Astrocyte (in vitro differentiated cells and primary cell): ENCODE measurements at regions not wholly inside any gene's neighbourhood (a gene's known extent, or its start where the extent isn't known, plus 50 kb on each side); places are given as distances from the start of the nearest gene placed in this dataset.

Experiments
- DNase-seq: peaks from one replicate; pipeline ENCODE4 v3.0.0-alpha.2; 2010; ENCODE audit warnings: low read depth
- FAIRE-seq: peaks from 2 replicates; lab custom pipeline; 2011; peaks lifted over from hg19 to GRCh38; lab: Jason Lieb, UNC
- H2AFZ ChIP-seq: 2 replicates; pipeline ENCODE4 v1.6.0; 2012; ENCODE audit warnings: low read depth, low read length, inconsistent platforms
- H3K27ac ChIP-seq: 2 replicates; pipeline ENCODE4 v1.5.1; 2011; ENCODE audit warnings: low read depth, low read length, inconsistent platforms
- H3K27me3 ChIP-seq: 2 replicates; pipeline ENCODE4 v1.6.0; 2011; ENCODE audit warnings: low read length, inconsistent platforms; ENCODE audit not compliant: insufficient read depth
- H3K36me3 ChIP-seq: 2 replicates; pipeline ENCODE4 v1.5.1; 2011; ENCODE audit warnings: low read length, inconsistent platforms; ENCODE audit not compliant: insufficient read depth
- H3K4me1 ChIP-seq: 2 replicates; pipeline ENCODE4 v1.5.1; 2011; ENCODE audit warnings: low read length, inconsistent platforms; ENCODE audit not compliant: insufficient read depth
- H3K4me2 ChIP-seq: 2 replicates; pipeline ENCODE4 v1.6.0; 2012; ENCODE audit warnings: low read length, inconsistent platforms
- H3K4me3 ChIP-seq: 2 replicates; pipeline ENCODE4 v1.5.1; 2011; ENCODE audit warnings: low read depth, mild to moderate bottlenecking, low read length, inconsistent platforms; ENCODE audit not compliant: insufficient read depth
- H3K79me2 ChIP-seq: 2 replicates; pipeline ENCODE4 v1.6.0; 2012; ENCODE audit warnings: mild to moderate bottlenecking, low read length, inconsistent platforms; ENCODE audit not compliant: insufficient read depth
- H3K9ac ChIP-seq: 2 replicates; pipeline ENCODE4 v1.6.0; 2012; ENCODE audit warnings: mild to moderate bottlenecking, low read length, inconsistent platforms
- H3K9me3 ChIP-seq: 2 replicates; pipeline ENCODE4 v1.5.1; 2012; ENCODE audit warnings: low read depth, mild to moderate bottlenecking, low read length, inconsistent platforms; ENCODE audit not compliant: insufficient read depth
- H4K20me1 ChIP-seq: 2 replicates; pipeline ENCODE4 v1.6.0; 2012; ENCODE audit warnings: low read length, inconsistent platforms; ENCODE audit not compliant: insufficient read depth
- H3K27ac Mint-ChIP-seq: one replicate; pipeline ENCODE4 v1.8.0; 2021; ENCODE audit warnings: mild to moderate bottlenecking, mixed read lengths; ENCODE audit not compliant: unreplicated experiment
- H3K27me3 Mint-ChIP-seq: one replicate; pipeline ENCODE4 v1.8.0; 2021; ENCODE audit warnings: low read depth, mixed read lengths; ENCODE audit not compliant: unreplicated experiment
- H3K36me3 Mint-ChIP-seq: one replicate; pipeline ENCODE4 v1.8.0; 2021; ENCODE audit warnings: low read depth, mixed read lengths; ENCODE audit not compliant: unreplicated experiment
- H3K4me1 Mint-ChIP-seq: one replicate; pipeline ENCODE4 v1.8.0; 2021; ENCODE audit warnings: low read depth, mixed read lengths; ENCODE audit not compliant: unreplicated experiment
- H3K4me3 Mint-ChIP-seq: one replicate; pipeline ENCODE4 v1.8.0; 2021; ENCODE audit warnings: mild to moderate bottlenecking, moderate library complexity, mixed read lengths; ENCODE audit not compliant: unreplicated experiment
- H3K9me3 Mint-ChIP-seq: one replicate; pipeline ENCODE4 v1.8.0; 2021; ENCODE audit warnings: mild to moderate bottlenecking, mixed read lengths; ENCODE audit not compliant: unreplicated experiment
- EZH2 ChIP-seq: IDR thresholded peaks from 2 replicates; pipeline ENCODE4 v1.6.1; 2012; ENCODE audit warnings: mild to moderate bottlenecking, low read length, inconsistent platforms; ENCODE audit not compliant: insufficient read depth
- TF ChIP-seq, protein P1 (sequence below): IDR thresholded peaks from 2 replicates; pipeline ENCODE4 v1.5.1; 2011; ENCODE audit warnings: low read depth, mild to moderate bottlenecking, inconsistent platforms, low read length, moderate library complexity; ENCODE audit not compliant: insufficient read depth

DNA sequence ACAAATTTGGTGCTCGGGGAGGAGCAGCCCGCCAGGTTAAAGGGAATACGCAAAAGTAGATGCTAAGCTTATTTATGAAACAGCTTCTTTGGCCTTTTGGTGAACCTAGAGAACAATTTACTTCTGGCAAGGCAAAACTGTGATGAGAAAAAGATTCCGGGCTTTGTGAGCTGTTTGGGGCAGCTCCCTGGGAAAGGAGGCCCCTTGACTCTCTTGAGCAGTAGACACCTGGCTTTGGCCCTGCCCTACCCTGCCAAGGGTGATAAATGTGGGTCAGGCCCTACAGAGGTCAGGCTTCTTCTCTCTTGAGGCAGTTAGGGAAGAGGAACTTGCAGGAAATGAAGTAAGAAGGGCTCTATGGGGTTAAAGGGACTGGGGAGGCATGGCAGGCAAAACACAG is 509.6 kb downstream of the MID1IP1 start:
- FAIRE-seq, result no peak
- no peak for TF ChIP-seq EZH2
- TF ChIP-seq, protein P1, sequence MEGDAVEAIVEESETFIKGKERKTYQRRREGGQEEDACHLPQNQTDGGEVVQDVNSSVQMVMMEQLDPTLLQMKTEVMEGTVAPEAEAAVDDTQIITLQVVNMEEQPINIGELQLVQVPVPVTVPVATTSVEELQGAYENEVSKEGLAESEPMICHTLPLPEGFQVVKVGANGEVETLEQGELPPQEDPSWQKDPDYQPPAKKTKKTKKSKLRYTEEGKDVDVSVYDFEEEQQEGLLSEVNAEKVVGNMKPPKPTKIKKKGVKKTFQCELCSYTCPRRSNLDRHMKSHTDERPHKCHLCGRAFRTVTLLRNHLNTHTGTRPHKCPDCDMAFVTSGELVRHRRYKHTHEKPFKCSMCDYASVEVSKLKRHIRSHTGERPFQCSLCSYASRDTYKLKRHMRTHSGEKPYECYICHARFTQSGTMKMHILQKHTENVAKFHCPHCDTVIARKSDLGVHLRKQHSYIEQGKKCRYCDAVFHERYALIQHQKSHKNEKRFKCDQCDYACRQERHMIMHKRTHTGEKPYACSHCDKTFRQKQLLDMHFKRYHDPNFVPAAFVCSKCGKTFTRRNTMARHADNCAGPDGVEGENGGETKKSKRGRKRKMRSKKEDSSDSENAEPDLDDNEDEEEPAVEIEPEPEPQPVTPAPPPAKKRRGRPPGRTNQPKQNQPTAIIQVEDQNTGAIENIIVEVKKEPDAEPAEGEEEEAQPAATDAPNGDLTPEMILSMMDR, result no peak
- no peak overlapping the region for H3K27ac Mint-ChIP-seq

DNA sequence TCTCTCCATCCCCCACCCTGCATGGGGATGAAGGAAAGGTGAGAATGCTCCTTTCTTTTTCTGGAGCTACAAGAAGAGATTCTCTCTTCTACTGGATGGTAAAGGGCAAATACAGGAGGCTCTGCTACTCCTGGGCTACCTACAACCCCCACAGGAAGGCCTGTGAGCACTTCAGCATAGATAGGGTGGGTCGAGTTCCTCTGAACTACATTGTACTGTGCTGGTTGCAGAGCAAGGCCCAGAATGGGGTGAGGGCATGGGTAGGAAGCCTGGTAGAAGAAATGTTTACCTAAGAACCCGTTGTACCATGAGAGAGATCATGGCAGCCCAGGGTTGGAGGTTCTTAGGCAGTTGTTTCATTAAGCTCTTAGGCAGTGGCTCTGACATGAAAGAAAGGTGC is 510.4 kb downstream of the MID1IP1 start:
- peaks cover 1% of the 10 kb centered on the region for H3K9me3 Mint-ChIP-seq
- DNase-seq (no peak), FAIRE-seq (no peak)

More for the DNA sequence above, 509.6 kb downstream of the MID1IP1 start:
- no peak for DNase-seq
- H3K36me3 ChIP-seq, result no peaks in the 10 kb centered on the region
- Mint-ChIP-seq H3K9me3 (peaks cover 2% of the 10 kb centered on the region), H3K36me3 (no peaks in the 10 kb centered on the region), H3K4me1 (peaks cover 19% of the 10 kb centered on the region), H3K4me3 (no peak overlapping the region), H3K27me3 (peaks cover 31% of the 10 kb centered on the region)
- no peak overlapping the region for H3K4me3 ChIP-seq
- no peaks in the 10 kb centered on the region for H3K9me3 ChIP-seq
- no peak overlapping the region for H3K27ac ChIP-seq
- H3K79me2 ChIP-seq, result no peaks in the 10 kb centered on the region
- no peak overlapping the region for H2AFZ ChIP-seq
- H3K27me3 ChIP-seq, result peaks cover 2% of the 10 kb centered on the region
- no peak overlapping the region for H3K4me2 ChIP-seq
- peaks cover 16% of the 10 kb centered on the region for H3K4me1 ChIP-seq
- H3K9ac ChIP-seq, result no peak overlapping the region
- H4K20me1 ChIP-seq, result no peaks in the 10 kb centered on the region

DNA sequence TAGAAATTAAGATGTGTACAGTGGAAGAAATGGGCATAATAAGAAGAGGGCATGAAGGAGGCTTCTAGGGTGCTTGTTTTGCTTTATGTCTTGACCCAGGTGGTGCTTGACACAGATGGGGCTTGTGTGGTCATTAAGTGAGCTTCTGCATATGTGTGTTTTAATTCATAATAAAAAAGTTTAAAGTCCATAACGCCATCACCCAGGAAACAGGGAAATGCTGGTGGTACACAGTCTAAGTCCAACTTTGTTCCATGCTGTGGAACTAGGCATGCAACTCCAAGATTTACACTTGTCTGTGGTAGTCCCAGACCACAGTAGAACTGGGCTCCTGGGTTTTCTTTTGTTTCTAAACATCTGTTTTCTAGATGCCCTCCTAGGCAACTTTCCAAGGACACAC is 511.9 kb downstream of the MID1IP1 start:
- FAIRE-seq, result no peak
- peaks cover 36% of the 10 kb centered on the region for H3K27me3 Mint-ChIP-seq

More for the DNA sequence above, 510.4 kb downstream of the MID1IP1 start:
- H3K9me3 ChIP-seq, result no peaks in the 10 kb centered on the region
- H3K4me3 ChIP-seq, result no peak overlapping the region
- peaks cover 19% of the 10 kb centered on the region for H3K4me1 Mint-ChIP-seq
- H3K36me3 ChIP-seq, result no peaks in the 10 kb centered on the region
- H3K9ac ChIP-seq, result no peak overlapping the region
- TF ChIP-seq EZH2, result no peak
- TF ChIP-seq, protein P1, result no peak
- H3K79me2 ChIP-seq, result no peaks in the 10 kb centered on the region
- peaks cover 16% of the 10 kb centered on the region for H3K4me1 ChIP-seq
- no peak overlapping the region for H3K4me2 ChIP-seq
- H3K4me3 Mint-ChIP-seq, result no peak overlapping the region
- H3K36me3 Mint-ChIP-seq, result no peaks in the 10 kb centered on the region
- H4K20me1 ChIP-seq, result no peaks in the 10 kb centered on the region
- no peak overlapping the region for H2AFZ ChIP-seq
- no peak overlapping the region for H3K27ac Mint-ChIP-seq
- H3K27ac ChIP-seq, result no peak overlapping the region
- peaks cover 31% of the 10 kb centered on the region for H3K27me3 Mint-ChIP-seq
- peaks cover 2% of the 10 kb centered on the region for H3K27me3 ChIP-seq

More for the DNA sequence above, 511.9 kb downstream of the MID1IP1 start:
- no peak overlapping the region for H3K27ac Mint-ChIP-seq
- no peak overlapping the region for H3K4me3 Mint-ChIP-seq
- H3K4me2 ChIP-seq, result no peak overlapping the region
- H3K9me3 Mint-ChIP-seq, result no peaks in the 10 kb centered on the region
- H2AFZ ChIP-seq, result no peak overlapping the region
- H3K4me1 Mint-ChIP-seq, result peaks cover 16% of the 10 kb centered on the region
- DNase-seq, result no peak
- H3K27ac ChIP-seq, result no peak overlapping the region
- TF ChIP-seq, protein P1, result no peak
- no peak for TF ChIP-seq EZH2
- H3K79me2 ChIP-seq, result no peaks in the 10 kb centered on the region
- H3K4me1 ChIP-seq, result peaks cover 16% of the 10 kb centered on the region
- H3K36me3 Mint-ChIP-seq, result no peaks in the 10 kb centered on the region
- no peak overlapping the region for H3K9ac ChIP-seq
- no peaks in the 10 kb centered on the region for H3K9me3 ChIP-seq
- H4K20me1 ChIP-seq, result no peaks in the 10 kb centered on the region
- H3K4me3 ChIP-seq, result no peak overlapping the region
- no peaks in the 10 kb centered on the region for H3K36me3 ChIP-seq
- peaks cover 4% of the 10 kb centered on the region for H3K27me3 ChIP-seq
